RPMI7951 (cell line): ENCODE measurements at regions not wholly inside any gene's neighbourhood (a gene's known extent, or its start where the extent isn't known, plus 50 kb on each side); places are given as distances from the start of the nearest gene placed in this dataset.

Source experiments
- DNase-seq: peaks from one replicate; pipeline ENCODE4 v3.0.0-alpha.2; 2012; ENCODE audit warnings: low read depth

GRCh38 chr4:177107288-177107921, 202.3 kb upstream of the NEIL3 start:
- no peak for DNase-seq

- peak; percentile 41 for DNase-seq
Observed at GRCh38 chr4:177108708-177109107, 201.0 kb upstream of the NEIL3 start.

- DNase-seq, result no peak
Observed at GRCh38 chr4:177109769-177110168, 199.9 kb upstream of the NEIL3 start.

GRCh38 chr4:177116161-177116560, 193.5 kb upstream of the NEIL3 start:
- no peak for DNase-seq

- no peak for DNase-seq
Observed at GRCh38 chr4:177117256-177117655, 192.4 kb upstream of the NEIL3 start.

- peak; percentile 81 for DNase-seq
Observed at GRCh38 chr4:177118596-177118995, 191.1 kb upstream of the NEIL3 start.

GRCh38 chr4:177119021-177119471, 190.6 kb upstream of the NEIL3 start:
- no peak for DNase-seq

GRCh38 chr4:177119691-177120090, 190.0 kb upstream of the NEIL3 start:
- DNase-seq, result no peak

GRCh38 chr4:177123811-177124210, 185.9 kb upstream of the NEIL3 start:
- DNase-seq, result no peak

- DNase-seq, result no peak
Observed at GRCh38 chr4:177124349-177125064, 185.2 kb upstream of the NEIL3 start.

- DNase-seq, result peak; percentile 17
Observed at GRCh38 chr4:177125656-177126055, 184.0 kb upstream of the NEIL3 start.

GRCh38 chr4:177127658-177128057, 182.0 kb upstream of the NEIL3 start:
- DNase-seq, result no peak

GRCh38 chr4:177128306-177128705, 181.4 kb upstream of the NEIL3 start:
- DNase-seq, result peak; percentile 20

GRCh38 chr4:177131736-177132135, 177.9 kb upstream of the NEIL3 start:
- no peak for DNase-seq

- DNase-seq, result no peak
Observed at GRCh38 chr4:177147668-177148067, 162.0 kb upstream of the NEIL3 start.

GRCh38 chr4:177155454-177155853, 154.2 kb upstream of the NEIL3 start:
- peak; percentile 6 for DNase-seq

GRCh38 chr4:177159600-177159999, 150.1 kb upstream of the NEIL3 start:
- DNase-seq, result no peak

- no peak for DNase-seq
Observed at GRCh38 chr4:177161781-177162180, 147.9 kb upstream of the NEIL3 start.

GRCh38 chr4:177163532-177163931, 146.1 kb upstream of the NEIL3 start:
- peak; percentile 60 for DNase-seq

GRCh38 chr4:177171588-177171987, 138.1 kb upstream of the NEIL3 start:
- DNase-seq, result no peak

- no peak for DNase-seq
Observed at GRCh38 chr4:177175473-177175872, 134.2 kb upstream of the NEIL3 start.

- DNase-seq, result no peak
Observed at GRCh38 chr4:177177541-177178081, 132.1 kb upstream of the NEIL3 start.

- no peak for DNase-seq
Observed at GRCh38 chr4:177178246-177178645, 131.4 kb upstream of the NEIL3 start.
